H9 (cell line): ENCODE measurements at regions not wholly inside any gene's neighbourhood (a gene's known extent, or its start where the extent isn't known, plus 50 kb on each side); places are given as distances from the start of the nearest gene placed in this dataset.

Source experiments
- DNase-seq: peaks from one replicate; pipeline ENCODE4 v3.0.0-alpha.2; 2017
- H2AFZ ChIP-seq: one replicate; pipeline ENCODE4 v1.6.1; 2013; ENCODE audit warnings: mild to moderate bottlenecking, low read length, control low read depth, moderate library complexity
- H2AK5ac ChIP-seq: 2 replicates; pipeline ENCODE4 v1.6.1; 2013; ENCODE audit warnings: low read length, control low read depth, mixed read lengths; ENCODE audit not compliant: insufficient read length
- H2BK120ac ChIP-seq: one replicate; pipeline ENCODE4 v1.6.1; 2013; ENCODE audit warnings: low read depth, mild to moderate bottlenecking, low read length, control low read depth, inconsistent platforms; ENCODE audit not compliant: poor library complexity, severe bottlenecking
- H2BK12ac ChIP-seq: 2 replicates; pipeline ENCODE4 v1.6.1; 2013; ENCODE audit warnings: low read length, control low read depth, mixed read lengths, low read depth; ENCODE audit not compliant: insufficient read length
- H2BK15ac ChIP-seq: 2 replicates; pipeline ENCODE4 v1.6.1; 2013; ENCODE audit warnings: low read depth, low read length, control low read depth
- H2BK20ac ChIP-seq: one replicate; pipeline ENCODE4 v1.6.1; 2013; ENCODE audit warnings: low read depth, mild to moderate bottlenecking, low read length, control low read depth, inconsistent platforms; ENCODE audit not compliant: poor library complexity, severe bottlenecking
- H2BK5ac ChIP-seq: 2 replicates; pipeline ENCODE4 v1.6.1; 2013; ENCODE audit warnings: low read length, control low read depth, mixed read lengths; ENCODE audit not compliant: insufficient read length
- H3K14ac ChIP-seq: 2 replicates; pipeline ENCODE4 v1.6.1; 2013; ENCODE audit warnings: low read length, control low read depth; ENCODE audit not compliant: insufficient read depth
- H3K18ac ChIP-seq: 2 replicates; pipeline ENCODE4 v1.6.1; 2013; ENCODE audit warnings: low read depth, mild to moderate bottlenecking, mixed read lengths, low read length, control low read depth; ENCODE audit not compliant: insufficient read length
- H3K23ac ChIP-seq: 2 replicates; pipeline ENCODE4 v1.6.1; 2013; ENCODE audit warnings: low read length, control low read depth, mixed read lengths, low read depth; ENCODE audit not compliant: insufficient read length
- H3K23me2 ChIP-seq: 2 replicates; pipeline ENCODE4 v1.6.1; 2013; ENCODE audit warnings: low read depth, mild to moderate bottlenecking, mixed read lengths, low read length, control low read depth; ENCODE audit not compliant: insufficient read length, poor library complexity, severe bottlenecking
- H3K27ac ChIP-seq: 2 replicates; pipeline ENCODE4 v1.5.1; 2013; ENCODE audit warnings: low read length, control low read depth, mixed read lengths, low read depth; ENCODE audit not compliant: insufficient read length
- H3K27me3 ChIP-seq: 2 replicates; pipeline ENCODE4 v1.6.1; 2013; ENCODE audit warnings: low read length, control low read depth, inconsistent platforms; ENCODE audit not compliant: insufficient read depth
- H3K4ac ChIP-seq: 2 replicates; pipeline ENCODE4 v1.6.1; 2013; ENCODE audit warnings: low read depth, mild to moderate bottlenecking, control low read depth, inconsistent platforms, low read length, moderate library complexity
- H3K4me1 ChIP-seq: 2 replicates; pipeline ENCODE4 v1.6.1; 2013; ENCODE audit warnings: low read length, control low read depth, inconsistent platforms; ENCODE audit not compliant: insufficient read depth
- H3K4me2 ChIP-seq: 2 replicates; pipeline ENCODE4 v1.6.1; 2013; ENCODE audit warnings: low read length, control low read depth, mixed read lengths; ENCODE audit not compliant: insufficient read length, insufficient read depth
- H3K56ac ChIP-seq: 2 replicates; pipeline ENCODE4 v1.6.1; 2013; ENCODE audit warnings: low read depth, mild to moderate bottlenecking, mixed read lengths, low read length, control low read depth; ENCODE audit not compliant: insufficient read length
- H3K79me1 ChIP-seq: 2 replicates; pipeline ENCODE4 v1.6.1; 2013; ENCODE audit warnings: low read depth, mild to moderate bottlenecking, moderate library complexity, low read length, control low read depth, inconsistent platforms; ENCODE audit not compliant: insufficient read depth, poor library complexity, severe bottlenecking
- H3K79me2 ChIP-seq: 2 replicates; pipeline ENCODE4 v1.6.1; 2013; ENCODE audit warnings: low read length, control low read depth, inconsistent platforms; ENCODE audit not compliant: insufficient read depth
- H3K9ac ChIP-seq: 2 replicates; pipeline ENCODE4 v1.6.1; 2013; ENCODE audit warnings: low read length, control low read depth, mixed read lengths; ENCODE audit not compliant: insufficient read length; ENCODE audit errors: extremely low read depth
- H3K9me3 ChIP-seq: one replicate; pipeline ENCODE4 v1.6.1; 2013; ENCODE audit warnings: low read depth, low read length, inconsistent platforms; ENCODE audit not compliant: control insufficient read depth
- H3T11ph ChIP-seq: one replicate; pipeline ENCODE4 v1.6.1; 2013; ENCODE audit warnings: mild to moderate bottlenecking, low read length, control low read depth, inconsistent platforms
- H4K20me1 ChIP-seq: one replicate; pipeline ENCODE4 v1.6.1; 2013; ENCODE audit not compliant: control insufficient read depth, insufficient read length, insufficient read depth
- H4K5ac ChIP-seq: 2 replicates; pipeline ENCODE4 v1.6.1; 2013; ENCODE audit warnings: low read depth, mild to moderate bottlenecking, mixed read lengths, low read length, control low read depth; ENCODE audit not compliant: insufficient read length
- H4K8ac ChIP-seq: replicated peaks from 2 replicates; pipeline ENCODE4 v1.6.1; 2013; ENCODE audit warnings: low read length, control low read depth, mixed read lengths, low read depth; ENCODE audit not compliant: insufficient read length
- H4K91ac ChIP-seq: 2 replicates; pipeline ENCODE4 v1.6.1; 2013; ENCODE audit warnings: low read depth, mild to moderate bottlenecking, moderate library complexity, mixed read lengths, low read length, control low read depth; ENCODE audit not compliant: insufficient read length
- H3K27ac Mint-ChIP-seq, 3 experiments: 2 replicates in 2 of 3; 3 replicates in 1 of 3; pipeline ENCODE4 v1.8.0; 2020 to 2021; ENCODE audit warnings: mixed read lengths in 3 of 3, mild to moderate bottlenecking in 1 of 3, moderate library complexity in 1 of 3
- H3K27me3 Mint-ChIP-seq: 2 replicates; pipeline ENCODE4 v1.8.0; 2021; ENCODE audit warnings: low read depth, mild to moderate bottlenecking, moderate library complexity, mixed read lengths
- H3K36me3 Mint-ChIP-seq, 3 experiments: 2 replicates in 2 of 3; 3 replicates in 1 of 3; pipeline ENCODE4 v1.8.0; 2020 to 2021; ENCODE audit warnings: low read depth in 3 of 3, mixed read lengths in 3 of 3; ENCODE audit not compliant: insufficient read depth in 1 of 3
- H3K4me1 Mint-ChIP-seq, 2 experiments: 2 replicates each; pipeline ENCODE4 v1.8.0; 2020; ENCODE audit warnings: mixed read lengths in 2 of 2
- H3K4me3 Mint-ChIP-seq, 2 experiments: 2 replicates in 1 of 2; 3 replicates in 1 of 2; pipeline ENCODE4 v1.8.0; 2020 to 2021; ENCODE audit warnings: mild to moderate bottlenecking in 2 of 2, mixed read lengths in 2 of 2, moderate library complexity in 1 of 2
- H3K9me3 Mint-ChIP-seq, 2 experiments: 2 replicates in 1 of 2; 3 replicates in 1 of 2; pipeline ENCODE4 v1.8.0; 2020; ENCODE audit warnings: mild to moderate bottlenecking in 2 of 2, mixed read lengths in 2 of 2, moderate library complexity in 1 of 2
- WGBS: extraction: QIAGEN DNeasy Blood & Tissue Kit; methylation state at CpG from one replicate; pipeline ENCODE4 v1.1.7; 2013; ENCODE audit warnings: missing lambda C conversion rate, low lambda C conversion rate, mixed read lengths; ENCODE audit not compliant: insufficient read length; ENCODE audit errors: extremely low coverage; 5-methylcytosine and 5-hydroxymethylcytosine counted together
- TF ChIP-seq, protein P1 (sequence below): fragments of 200-600 bp; sonication (generic); conservative IDR thresholded peaks from 3 replicates; pipeline ENCODE4 v1.8.0; 2021; ENCODE audit warnings: antibody characterized with exemption, mild to moderate bottlenecking

DNA sequence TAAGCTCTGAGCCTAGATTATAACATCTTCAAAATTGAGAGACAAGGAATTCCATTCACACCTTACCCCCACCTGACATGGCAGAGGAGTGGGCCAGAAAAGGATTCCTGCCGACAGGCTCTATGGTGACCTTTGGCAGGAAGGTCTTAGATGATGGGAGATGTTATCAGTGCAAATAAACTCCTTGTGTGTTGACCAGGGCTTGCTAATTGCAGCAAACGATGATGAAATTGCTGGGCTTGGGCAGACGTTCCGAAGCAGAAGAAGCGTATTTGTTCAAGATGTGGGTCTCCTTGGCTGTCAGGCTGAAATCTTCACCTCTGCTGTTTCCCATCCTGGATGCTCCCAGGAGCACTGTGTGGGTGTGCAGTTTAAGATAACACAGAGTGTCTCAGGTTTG is 183.7 kb upstream of the CADM1 start:
- no CpG with 5 or more reads among the region's 5 CpGs for WGBS
- no peaks in the 10 kb centered on the region; the same call in 1 of the 2 replicates for H3K27me3 ChIP-seq
- no peak overlapping the region for H3K27ac ChIP-seq
- no peak overlapping the region for H3T11ph ChIP-seq
- H3K4ac ChIP-seq = no peak overlapping the region
- H3K14ac ChIP-seq = no peak overlapping the region
- Mint-ChIP-seq H3K27ac (no peak overlapping the region), H3K36me3 (no peaks in the 10 kb centered on the region), H3K4me3 (no peak overlapping the region; a peak in 1 of 5 replicates), H3K9me3 (no peaks in the 10 kb centered on the region; a peak in 2 of 5 replicates), H3K27me3 (peaks cover 61% of the 10 kb centered on the region), H3K4me1 (no peaks in the 10 kb centered on the region; a peak in 1 of 4 replicates)
- DNase-seq = no peak
- no peaks in the 10 kb centered on the region for H3K9me3 ChIP-seq
- H2BK15ac ChIP-seq = no peak overlapping the region
- H3K9ac ChIP-seq = no peak overlapping the region
- H3K4me2 ChIP-seq = no peak overlapping the region
- no peaks in the 10 kb centered on the region for H3K79me2 ChIP-seq
- H2BK120ac ChIP-seq = no peak overlapping the region
- no peak overlapping the region for H2AK5ac ChIP-seq
- H3K56ac ChIP-seq = no peak overlapping the region
- H2BK12ac ChIP-seq = no peak overlapping the region
- no peak overlapping the region for H4K8ac ChIP-seq
- no peak overlapping the region for H4K5ac ChIP-seq
- no peaks in the 10 kb centered on the region for H3K23me2 ChIP-seq
- no peaks in the 10 kb centered on the region for H4K20me1 ChIP-seq
- TF ChIP-seq, protein P1, sequence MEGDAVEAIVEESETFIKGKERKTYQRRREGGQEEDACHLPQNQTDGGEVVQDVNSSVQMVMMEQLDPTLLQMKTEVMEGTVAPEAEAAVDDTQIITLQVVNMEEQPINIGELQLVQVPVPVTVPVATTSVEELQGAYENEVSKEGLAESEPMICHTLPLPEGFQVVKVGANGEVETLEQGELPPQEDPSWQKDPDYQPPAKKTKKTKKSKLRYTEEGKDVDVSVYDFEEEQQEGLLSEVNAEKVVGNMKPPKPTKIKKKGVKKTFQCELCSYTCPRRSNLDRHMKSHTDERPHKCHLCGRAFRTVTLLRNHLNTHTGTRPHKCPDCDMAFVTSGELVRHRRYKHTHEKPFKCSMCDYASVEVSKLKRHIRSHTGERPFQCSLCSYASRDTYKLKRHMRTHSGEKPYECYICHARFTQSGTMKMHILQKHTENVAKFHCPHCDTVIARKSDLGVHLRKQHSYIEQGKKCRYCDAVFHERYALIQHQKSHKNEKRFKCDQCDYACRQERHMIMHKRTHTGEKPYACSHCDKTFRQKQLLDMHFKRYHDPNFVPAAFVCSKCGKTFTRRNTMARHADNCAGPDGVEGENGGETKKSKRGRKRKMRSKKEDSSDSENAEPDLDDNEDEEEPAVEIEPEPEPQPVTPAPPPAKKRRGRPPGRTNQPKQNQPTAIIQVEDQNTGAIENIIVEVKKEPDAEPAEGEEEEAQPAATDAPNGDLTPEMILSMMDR = no peak
- H3K18ac ChIP-seq = no peak overlapping the region
- H3K23ac ChIP-seq = no peak overlapping the region
- H3K4me1 ChIP-seq = no peaks in the 10 kb centered on the region
- H2BK5ac ChIP-seq = no peak overlapping the region
- no peak overlapping the region for H4K91ac ChIP-seq
- no peak overlapping the region for H2BK20ac ChIP-seq
- no peaks in the 10 kb centered on the region for H3K79me1 ChIP-seq
- H2AFZ ChIP-seq = no peak overlapping the region
